SKM-1 treated with dmso at 0.1 percent for 144 hours (cell line): ENCODE measurements at regions not wholly inside any gene's neighbourhood (a gene's known extent, or its start where the extent isn't known, plus 50 kb on each side); places are given as distances from the start of the nearest gene placed in this dataset.
"Not testable (repeated sequence)": the region's sequence is repeated elsewhere in the genome, so short reads cannot be mapped to it uniquely, and the experiment has no call there.

Experiments
- DNase-seq: peaks from one replicate; lab custom pipeline; 2025; ENCODE audit not compliant: unreplicated experiment; lab: John Stamatoyannopoulos, UW

DNA sequence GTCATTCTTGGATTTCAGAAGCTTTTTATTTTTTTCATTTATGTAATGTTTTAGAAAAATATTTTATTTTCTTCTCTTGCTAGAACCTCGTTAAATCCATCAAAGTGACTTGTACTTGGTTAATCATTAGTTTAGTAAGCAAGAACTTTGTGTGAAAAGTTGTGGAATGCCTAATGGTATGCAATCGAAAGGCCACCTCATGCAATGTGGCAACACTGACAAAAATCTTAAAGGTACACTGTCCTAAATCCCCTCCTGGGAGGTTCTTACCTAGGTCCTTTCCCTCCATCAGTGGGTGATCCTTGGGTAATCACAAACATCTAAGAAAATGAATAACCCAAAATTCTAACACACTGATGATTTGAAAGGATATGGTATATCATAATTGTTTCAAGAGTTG is 304.2 kb downstream of the DNAH5 start:
- no peak for DNase-seq

GRCh38 chr5:13632676-13633075 is 311.8 kb downstream of the DNAH5 start:
- no peak for DNase-seq

DNA sequence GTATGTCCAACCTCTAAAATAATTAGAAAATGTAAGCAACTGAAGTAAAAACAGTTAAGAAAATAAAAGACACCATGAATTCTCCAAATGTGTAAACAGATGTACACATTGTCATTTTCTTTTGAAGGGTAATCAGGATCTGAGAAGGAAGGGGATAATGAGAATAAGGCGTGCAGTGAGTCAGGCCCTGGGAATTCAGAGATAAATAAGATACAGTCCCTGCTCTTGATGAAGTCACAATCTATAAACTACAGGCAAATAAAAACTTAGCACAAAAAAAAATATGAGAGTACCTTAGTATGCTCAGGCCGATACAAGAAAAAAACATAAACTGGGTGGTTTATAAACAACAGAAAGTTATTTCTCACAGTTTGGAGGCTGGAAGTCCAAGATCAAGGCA is 315.3 kb downstream of the DNAH5 start:
- DNase-seq: no peak

DNA sequence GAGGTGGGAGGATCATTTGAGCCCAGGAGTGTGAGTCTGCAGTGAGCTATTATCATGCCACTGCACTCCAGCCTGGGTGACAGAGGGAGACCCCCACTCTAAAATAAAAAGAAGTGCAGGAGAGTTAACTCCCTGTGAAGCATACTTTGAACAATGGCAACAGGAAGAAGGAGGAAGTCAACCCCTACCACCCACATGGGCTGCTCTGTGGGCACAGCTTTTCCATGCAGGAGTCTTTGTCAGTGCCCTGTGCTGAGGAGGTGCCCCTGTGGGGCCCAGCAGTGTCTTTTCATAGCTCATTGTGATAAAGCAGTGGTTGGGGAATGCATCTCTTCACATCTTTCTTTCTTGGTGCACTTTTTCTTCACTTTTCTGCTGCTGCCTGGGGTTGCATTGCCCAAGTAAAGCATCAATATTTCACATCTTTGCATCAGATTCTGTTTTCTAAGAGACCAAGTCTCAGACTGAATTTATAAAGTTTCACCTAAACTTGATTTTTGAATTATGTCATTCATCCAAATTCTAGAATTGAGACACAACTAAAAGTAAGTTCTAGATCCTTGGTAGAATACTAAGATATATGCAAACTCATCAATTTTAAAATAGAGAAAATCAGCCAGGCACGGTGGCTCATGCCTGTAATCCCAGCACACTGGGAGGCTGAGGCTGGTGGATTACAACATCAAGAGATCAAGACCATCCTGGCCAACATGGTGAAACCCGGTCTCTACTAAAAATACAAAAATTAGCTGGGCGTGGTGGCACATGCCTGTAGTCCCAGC is 316.6 kb downstream of the DNAH5 start:
- no peak for DNase-seq

DNA sequence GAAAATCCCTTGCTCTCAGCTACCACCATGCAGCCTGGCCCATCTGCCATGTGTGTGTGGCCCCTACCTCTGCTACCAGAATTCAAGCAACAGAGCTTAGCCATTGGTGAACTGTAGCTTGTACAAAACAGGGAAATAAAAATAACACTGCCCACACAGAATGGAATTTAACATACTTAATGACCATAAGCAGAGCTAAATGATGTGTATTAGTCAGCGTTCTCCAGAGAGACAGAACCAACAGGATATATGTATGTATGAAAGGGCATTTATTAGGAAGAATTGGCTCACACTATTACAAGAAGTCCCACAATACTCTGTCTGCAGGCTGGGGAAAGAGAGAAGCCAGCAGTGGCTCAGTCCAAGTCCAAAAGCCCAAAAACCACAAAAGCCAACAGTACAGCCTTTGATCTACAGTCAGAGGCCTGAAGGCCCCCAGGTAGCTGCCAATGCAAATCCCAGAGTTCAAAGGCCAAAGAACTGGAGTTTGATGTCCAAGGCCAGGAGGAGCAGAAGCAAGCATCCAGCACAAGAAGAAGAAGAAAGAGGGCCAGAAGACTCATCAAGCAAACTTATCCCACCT is 318.8 kb downstream of the DNAH5 start:
- no peak for DNase-seq

GRCh38 chr5:13624283-13625074 is 320.0 kb downstream of the DNAH5 start:
- no peak for DNase-seq

- DNase-seq: no peak
Observed at GRCh38 chr5:13613621-13614020, 330.9 kb downstream of the DNAH5 start.

- DNase-seq: no peak
Observed at GRCh38 chr5:13611604-13612003, 332.9 kb downstream of the DNAH5 start.

GRCh38 chr5:13609504-13609903 is 335.0 kb downstream of the DNAH5 start:
- DNase-seq: no peak

DNA sequence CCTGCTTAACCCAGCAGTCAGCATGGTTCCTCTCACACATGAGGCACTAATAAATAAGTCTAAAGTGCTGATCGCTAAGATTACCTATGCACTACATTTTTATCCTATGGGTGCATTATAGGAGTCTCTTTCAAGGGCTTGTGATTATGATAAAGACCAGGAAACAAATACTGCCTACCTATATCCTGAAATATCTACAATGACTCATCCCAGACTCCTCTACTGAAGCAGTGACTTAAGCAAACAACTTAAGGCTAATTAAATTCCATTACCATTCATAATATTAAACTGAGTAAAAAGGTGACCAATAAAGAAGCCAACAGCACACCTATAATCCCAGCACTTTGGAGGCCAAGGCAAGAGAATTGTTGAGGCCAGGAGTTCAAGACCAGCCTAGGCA is 338.4 kb downstream of the DNAH5 start:
- DNase-seq: no peak

DNA sequence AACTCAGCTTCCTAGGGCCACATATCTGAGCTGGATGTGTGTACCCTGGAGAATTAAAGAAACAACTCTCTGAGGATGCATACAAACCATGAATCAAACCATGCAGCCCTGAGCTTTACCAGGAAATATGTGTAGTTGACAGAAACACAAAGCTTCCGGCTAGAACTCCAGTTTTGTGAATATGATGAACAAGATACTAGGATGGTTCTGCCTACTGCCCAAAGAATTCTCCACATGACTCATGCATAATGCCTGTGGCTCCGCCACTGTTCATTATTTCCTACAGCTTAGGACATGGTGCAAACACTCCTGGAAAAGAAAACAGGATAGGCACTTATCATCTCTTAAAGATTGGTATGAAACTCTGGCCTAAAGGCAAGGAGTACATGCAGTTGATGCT is 343.4 kb downstream of the DNAH5 start:
- DNase-seq: no peak

DNA sequence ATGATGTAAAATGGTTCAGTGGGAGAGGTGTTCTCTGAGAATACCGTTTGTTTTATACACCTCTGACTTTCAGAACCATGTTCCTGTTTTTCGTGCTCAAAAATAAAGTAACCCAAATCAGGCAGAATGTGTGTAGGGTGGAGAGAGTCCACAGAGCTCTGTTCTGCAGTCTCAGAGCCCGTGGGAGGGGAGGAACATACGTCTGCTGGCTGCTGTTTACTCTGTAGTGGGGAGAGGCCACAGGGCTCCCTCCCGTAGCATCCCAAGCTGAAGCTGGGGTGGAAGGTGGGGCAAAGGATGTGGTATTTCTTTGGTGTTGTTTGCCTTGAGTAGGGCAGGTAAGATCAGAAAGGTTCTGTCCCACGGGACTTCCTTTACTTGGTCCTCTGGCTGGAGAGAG is 348.5 kb downstream of the DNAH5 start:
- no peak for DNase-seq

GRCh38 chr5:13591621-13592020 is 352.9 kb downstream of the DNAH5 start:
- DNase-seq: peak; percentile 70

GRCh38 chr5:13585324-13585723 is 359.2 kb downstream of the DNAH5 start:
- no peak for DNase-seq

DNA sequence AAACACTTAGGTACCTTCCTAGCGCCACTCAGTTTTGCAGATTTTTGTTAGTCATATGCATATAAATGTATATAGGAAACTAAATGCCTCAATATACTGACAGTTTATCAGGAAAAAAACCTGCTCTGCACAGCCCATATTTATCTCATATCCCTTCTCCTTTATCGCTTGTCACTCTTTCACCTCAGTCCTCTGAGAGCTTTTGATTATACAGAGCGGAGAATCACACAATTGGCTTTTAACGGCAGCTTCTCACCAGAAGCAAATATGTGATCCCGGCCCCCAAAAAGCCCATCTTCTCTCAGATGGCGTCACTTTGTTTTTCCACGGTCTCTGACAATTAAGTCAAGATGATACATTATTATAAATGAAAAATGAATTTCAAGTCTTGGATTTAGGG is 362.6 kb downstream of the DNAH5 start:
- DNase-seq: no peak

DNA sequence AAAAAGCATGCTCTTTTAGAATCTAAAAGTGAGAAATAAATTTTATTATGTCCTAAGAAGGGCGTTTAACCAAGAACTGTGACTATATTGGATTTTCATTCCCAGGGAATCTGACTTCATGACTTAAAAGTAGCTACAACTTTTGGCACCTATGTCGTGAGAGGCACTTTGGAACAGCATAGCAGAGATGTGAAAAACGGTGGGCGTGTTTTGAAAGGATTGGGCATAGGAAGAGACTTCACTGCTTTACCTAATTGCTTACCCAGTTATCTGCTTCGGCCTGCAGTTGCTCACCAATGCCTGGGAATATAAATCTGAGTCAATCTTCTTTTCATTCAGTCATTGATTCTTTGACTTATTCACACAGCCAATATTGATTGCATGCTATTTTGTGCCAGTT is 363.4 kb downstream of the DNAH5 start:
- DNase-seq: no peak

DNA sequence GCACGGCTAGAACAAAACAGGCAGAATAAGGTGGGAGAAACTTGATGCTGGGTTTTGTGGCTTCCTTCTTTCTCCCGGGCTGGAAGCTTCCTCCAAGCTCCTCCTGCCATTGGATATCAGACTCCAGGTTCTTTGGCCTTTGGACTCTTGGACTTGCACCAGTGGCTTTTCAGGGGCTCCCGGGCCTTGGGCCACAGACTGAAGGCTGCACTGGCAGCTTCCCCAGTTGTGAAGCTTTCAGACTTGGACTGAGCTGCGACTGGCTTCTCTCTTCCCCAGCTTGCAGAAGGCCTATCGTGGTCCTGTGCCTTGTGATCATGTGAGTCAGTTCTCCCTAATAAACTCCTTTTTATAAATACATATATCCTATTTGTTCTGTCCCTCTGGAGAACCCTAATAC is 364.4 kb downstream of the DNAH5 start:
- no peak for DNase-seq

- not testable (repeated sequence) for DNase-seq
Observed at GRCh38 chr5:13579091-13579490, 365.4 kb downstream of the DNAH5 start.

- not testable (repeated sequence) for DNase-seq
Observed at GRCh38 chr5:13578311-13579039, 366.0 kb downstream of the DNAH5 start.

GRCh38 chr5:13574574-13574973 is 369.9 kb downstream of the DNAH5 start:
- no peak for DNase-seq

GRCh38 chr5:13572163-13572562 is 372.3 kb downstream of the DNAH5 start:
- no peak for DNase-seq
